HS-5 (cell line): ENCODE measurements at regions not wholly inside any gene's neighbourhood (a gene's known extent, or its start where the extent isn't known, plus 50 kb on each side); places are given as distances from the start of the nearest gene placed in this dataset.

Experiments
- DNase-seq: peaks from one replicate; pipeline ENCODE4 v3.0.0-alpha.2; 2012; ENCODE audit warnings: low read depth

DNA sequence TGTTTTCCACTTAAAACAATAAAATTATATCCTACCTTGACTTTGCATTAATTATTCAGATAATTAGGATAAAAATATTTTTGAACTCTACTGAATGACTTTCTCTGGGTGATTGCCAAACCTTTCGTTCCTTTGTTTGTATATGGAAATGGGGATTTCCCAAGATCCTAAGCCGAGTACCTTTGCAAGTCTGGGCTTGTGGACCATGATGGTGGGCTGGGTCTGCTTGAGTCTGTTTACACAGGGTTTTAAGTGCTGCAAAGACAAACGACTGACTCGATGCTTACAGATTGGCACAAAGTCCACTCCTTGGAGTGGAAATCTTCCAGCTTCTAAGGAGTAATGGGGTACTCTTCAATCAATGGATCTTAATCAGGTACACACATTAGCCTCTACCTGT lies 659.5 kb downstream of the TSN start:
- DNase-seq, result no peak

DNA sequence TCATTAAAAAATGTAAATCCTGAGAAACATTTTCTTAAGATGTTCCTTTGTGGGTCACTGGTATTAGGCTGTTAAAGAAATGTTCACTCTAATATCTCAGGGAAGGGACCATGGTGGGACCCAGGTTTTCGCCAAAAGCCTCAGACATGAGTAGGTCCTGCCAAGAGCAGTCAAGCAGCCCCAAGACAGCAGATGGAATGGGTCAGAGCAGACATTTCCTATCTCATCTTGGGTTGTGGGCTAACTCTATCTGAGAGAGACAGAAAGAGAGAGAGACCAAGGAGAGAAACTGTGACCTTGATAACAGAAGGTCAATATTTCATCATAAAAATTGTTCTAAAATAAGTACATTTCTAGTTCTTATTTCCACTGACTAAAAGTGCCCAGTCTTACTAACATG lies 661.7 kb downstream of the TSN start:
- no peak for DNase-seq

DNA sequence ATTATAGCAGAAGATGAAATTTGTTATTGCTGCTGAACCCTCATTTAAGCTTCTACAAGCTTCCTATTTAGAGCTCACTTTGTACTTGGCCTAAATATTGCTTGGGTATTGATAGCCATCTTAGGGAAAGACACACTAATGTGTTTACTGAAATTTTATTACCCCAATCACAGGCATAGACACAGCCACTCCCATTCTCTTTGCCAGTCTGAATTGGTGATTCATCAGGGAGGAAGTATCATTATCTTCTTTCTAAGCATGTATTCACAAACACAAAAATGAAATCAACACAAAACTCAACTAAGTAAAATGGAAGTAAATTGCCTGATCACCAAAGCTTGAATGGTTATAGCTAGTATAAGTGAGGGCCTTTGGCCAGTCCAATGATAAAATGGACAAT lies 666.3 kb downstream of the TSN start:
- peak; percentile 5 for DNase-seq

DNA sequence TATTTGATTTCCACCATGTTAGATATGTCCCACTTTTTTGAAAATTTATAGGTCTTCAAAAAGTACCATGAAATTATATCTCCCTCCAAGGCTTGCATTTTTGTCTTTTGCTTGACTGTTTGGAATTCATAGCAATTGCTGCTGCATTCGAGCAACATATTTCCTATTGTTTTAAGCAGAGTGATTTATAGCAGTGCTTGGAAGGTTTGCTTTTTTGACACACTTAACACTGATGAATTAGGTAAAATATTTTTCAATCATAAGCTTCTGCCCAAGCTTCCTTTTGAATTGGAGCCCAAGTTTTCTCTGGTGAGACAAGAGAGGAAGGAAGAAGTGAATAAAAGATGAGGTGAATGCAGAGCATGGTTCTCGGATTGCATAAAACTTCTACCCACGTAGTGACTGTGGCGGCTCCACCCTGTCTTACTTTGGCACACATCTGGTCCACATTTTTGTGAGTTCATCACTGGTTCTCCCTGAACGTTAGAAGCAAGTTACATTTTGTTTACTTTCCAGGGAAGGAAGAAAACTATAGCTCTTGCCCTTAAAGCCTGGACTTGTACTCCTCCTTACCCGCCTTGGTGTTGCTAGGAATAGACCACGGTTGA lies 667.0 kb downstream of the TSN start:
- no peak for DNase-seq

DNA sequence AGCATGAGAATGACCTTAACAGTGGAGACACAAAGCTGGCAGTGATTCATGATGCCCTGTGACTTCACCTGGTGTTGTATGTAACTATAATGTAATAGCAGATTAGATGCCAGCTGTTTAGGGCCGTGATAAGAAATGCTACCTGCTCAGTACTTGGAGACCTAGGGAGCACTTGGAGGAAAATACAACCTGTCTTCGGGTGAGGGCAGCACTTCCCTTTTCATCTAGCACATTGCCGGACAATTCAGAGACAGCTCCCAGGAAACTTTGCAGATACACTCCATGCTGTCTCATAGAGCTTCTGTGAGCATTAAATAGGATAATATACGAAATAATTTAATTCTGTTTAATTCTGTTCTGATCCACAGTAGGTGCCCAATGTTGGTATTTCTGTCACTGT lies 668.5 kb downstream of the TSN start:
- DNase-seq, result no peak

DNA sequence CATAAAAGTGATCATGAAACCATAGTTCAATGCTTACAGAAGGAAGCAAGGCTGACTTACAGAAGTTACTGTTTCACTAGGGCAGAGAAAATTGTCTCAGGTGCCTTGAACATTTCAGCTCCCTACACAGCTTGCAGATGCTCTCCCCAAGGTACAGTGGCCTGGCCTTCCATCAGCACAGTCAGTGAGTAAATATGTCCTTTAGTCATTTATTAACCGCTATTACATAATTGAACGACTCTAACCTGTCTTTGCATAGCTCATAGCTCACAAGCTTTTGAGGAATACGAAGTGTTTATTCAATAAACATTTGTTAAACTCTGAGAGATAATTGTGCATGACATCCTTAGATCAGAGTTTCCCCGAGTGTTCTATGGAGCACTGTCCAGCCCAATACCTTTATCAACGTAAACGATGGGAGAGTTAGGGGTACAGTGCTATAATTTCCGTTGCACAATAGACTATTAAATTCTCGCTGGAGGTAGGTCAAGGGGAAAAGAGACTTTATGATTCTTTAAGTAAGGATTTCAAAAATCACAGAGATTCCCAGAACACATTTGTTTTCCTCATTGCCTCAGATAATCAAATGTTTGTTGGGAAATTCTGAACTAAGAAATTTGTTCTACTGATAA lies 677.8 kb downstream of the TSN start:
- no peak for DNase-seq

DNA sequence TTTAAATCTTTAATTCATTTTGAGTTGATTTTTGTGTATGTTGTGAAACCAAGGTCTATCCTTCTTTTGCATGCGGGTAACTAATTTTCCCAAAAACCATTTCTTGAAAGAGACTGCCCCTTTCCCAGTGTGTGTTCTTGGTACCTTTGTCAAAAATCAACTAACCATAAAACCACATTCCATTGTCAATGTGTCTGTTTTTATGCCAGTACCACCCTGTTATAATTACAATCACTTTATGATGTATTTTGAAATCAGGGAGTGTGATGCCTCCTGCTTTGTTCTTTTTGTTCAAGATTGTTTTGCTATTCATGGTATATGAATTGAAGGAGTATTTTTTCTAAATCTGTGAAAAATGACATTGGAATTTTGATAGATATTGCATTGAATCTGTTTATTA lies 689.6 kb downstream of the TSN start:
- DNase-seq, result no peak

DNA sequence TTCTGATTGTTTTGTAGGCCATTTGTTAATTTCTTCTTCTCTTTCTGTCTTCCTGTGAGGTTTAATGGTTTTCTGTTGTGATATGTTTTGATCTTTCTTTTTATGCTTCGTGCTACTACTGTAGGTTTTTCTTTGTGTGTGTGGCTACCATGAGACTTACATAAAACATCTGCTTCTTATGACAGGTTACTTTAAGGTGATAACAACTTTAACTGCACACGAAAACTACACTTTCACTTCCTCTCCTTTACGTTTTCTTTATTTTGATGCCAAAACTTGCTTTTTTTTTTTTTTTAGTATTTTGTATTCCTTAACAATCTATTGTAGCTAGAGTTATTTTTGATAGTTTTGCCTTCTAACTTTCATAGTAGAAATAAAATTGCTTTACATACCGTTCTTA lies 691.3 kb downstream of the TSN start:
- no peak for DNase-seq

DNA sequence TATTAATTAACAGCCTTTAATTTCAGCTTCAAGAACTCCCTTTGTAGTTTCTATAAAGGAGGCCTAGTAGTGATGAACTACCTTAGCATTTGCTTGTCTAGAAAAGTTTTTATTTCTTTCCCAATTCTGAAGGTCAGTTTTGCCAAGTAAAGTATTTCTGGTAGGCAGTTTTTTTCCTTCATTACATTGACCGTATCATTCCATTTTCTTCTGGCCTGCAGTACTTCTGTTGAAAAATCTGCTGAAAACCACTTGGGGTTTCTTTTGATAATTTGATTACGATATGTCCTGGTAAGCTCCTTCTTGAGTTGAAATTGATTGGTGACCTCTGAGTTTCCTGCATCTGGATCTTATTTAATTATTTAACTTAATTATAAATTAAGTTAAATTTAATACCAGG lies 691.8 kb downstream of the TSN start:
- no peak for DNase-seq

DNA sequence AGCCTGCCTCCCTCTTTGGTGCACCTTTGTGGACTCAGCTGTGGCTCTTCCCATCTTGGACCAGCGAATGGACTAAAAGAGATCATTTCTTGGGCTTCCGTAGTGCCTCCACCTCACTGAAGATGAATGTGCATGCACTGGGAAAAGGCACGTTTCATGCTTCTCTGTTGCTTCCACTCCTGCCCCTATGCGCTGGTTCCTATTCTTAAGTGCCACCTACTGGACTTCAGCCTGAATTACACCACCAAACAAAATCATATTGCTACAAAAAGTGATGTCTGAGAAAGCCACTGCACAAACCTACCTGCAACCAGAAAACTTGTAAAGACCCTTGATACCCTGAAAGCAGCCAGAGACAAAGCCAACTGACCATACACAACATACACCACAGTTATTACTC lies 695.6 kb downstream of the TSN start:
- DNase-seq, result peak; percentile 4

DNA sequence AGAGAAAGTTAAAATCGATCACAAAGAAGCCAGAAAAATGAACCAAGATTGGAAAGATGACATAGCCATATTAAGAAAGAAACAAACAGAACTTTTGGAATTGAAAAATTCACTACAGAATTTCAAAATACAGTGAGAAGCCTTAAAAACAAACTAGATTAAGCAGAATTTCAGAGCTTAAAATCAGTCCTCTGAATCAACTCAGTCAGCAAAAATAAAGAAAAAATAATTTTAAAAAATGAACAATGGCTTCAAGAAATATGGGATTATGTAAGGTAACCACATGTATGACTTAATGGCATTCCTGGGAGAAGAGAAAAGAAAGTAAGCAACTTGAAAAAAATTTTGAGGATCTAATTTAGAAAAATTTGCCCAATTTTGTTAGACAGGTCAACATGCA lies 696.2 kb downstream of the TSN start:
- no peak for DNase-seq

DNA sequence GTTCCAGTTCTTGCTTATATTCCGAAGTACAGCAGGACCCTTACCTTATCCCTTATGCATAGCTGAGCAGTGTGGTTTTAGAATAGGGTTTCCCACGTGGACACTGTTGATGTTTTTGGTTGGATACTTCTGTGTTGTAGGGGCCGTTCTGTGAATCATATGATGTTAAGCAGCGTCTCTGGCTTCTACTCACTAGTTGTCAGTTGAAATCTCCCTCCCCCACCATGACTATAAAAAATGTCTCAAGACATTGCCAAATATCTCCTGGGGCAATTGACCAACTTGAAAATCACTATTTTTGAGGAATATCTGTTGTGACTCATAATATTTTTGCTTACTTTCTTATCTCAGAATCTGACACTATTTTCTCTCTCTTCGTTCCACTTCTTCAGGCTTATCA lies 713.7 kb downstream of the TSN start:
- no peak for DNase-seq

DNA sequence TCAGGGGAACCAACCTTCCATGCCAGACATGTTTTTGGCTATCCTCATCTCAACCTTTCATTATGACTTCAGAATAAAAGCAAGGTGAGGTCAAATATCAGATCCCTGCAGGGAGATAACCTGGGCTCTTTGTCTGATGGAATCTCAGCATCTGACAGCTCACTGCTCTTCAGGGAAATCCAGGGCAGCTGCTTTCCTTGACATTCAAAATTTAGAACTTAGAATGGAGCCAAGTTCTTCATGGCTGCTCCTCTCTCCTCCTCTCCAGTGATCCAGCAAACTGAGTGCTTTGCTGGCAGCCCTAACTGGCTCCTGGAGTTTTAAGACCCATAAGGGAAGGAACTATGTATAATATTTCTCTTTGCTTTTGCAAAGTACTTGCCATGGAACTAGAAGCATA lies 716.3 kb downstream of the TSN start:
- no peak for DNase-seq

DNA sequence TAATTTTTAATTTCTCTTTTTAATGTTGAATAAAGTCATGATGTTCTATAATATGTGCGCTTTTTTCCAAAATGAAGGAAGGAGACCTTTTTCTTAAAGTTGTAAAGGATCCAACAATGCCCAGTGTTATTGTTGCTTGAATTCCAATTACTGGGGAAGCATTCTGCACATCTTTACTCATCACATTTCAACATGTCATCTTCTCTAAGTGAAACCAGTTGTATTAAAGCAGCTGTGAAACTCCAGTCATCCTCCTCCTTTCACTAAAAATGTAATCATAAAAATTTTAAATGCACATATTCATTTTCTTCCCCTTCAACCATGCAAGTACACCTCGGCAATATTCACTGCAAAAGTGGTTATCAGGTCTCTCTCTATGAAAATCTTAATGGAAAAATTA lies 722.7 kb downstream of the TSN start:
- peak; percentile 48 for DNase-seq

DNA sequence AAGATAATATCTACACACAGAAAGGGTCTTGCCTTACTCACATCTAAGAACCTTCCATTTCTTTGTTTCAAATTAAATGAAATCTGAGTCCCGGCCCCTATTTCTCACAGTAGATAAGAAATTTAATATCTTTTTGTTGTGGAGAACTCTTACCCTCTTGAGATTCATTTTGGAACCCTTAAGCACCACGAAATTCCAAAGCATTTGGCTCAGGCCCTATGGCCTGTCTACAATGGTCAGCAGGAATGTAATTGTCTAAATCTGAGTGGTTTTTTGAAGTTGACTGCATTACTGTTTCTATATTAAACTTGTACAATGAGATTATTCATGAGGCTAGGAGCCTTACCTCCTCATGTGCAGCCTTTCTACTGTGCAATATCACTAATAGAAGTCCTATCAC lies 723.3 kb downstream of the TSN start:
- peak; percentile 19 for DNase-seq

DNA sequence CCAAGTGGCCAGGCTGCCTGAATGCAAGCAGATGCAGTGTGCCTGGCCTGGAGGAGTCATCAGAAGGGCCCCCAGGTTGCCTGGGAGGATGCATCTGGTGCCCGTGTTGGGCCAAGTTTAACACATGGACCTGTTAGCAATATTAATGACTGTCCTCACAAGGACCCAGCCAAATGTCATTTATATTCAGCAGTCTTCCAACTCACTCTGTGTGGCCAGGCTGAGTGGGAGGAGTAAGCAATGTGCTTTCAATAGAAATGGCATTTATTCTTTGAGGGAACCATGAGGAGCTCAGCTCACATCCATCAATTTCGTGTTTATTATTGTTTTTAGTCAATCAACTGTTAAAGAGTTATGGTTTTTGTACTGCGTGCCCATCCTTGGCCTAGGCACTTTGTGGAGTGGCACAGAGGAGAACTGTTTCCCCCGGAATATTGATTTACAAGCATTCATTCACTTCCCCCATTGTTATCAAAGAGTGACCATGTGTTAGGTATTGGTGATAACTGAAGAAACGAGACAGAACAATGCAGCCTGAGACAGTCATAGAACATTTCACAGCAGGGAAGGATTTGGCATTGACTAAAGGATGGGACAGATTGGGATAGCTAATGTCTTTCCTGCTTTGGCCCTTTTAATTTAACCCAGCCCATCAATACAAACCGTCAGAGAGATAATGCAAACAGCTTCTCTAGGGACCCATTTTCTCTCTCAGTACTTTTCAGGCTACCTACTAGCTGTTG lies 725.2 kb downstream of the TSN start:
- DNase-seq, result no peak

DNA sequence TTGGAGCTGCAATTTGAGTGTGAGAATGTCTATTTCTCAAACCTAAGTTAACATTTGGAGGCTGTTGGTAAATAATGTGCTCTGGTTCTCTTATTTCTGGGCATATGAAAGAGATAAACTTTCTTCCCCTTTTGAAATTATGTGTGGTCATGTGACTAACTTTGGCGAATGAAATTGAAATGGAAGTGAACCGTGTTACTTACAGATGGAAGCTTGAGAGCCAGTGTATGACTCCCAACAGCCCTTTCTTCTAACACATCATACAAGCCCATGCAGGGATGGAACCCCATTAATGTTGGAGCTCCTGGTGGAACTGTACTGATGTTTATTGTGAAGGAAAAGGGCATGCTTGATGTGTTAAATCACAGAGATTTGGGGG lies 725.8 kb downstream of the TSN start:
- no peak for DNase-seq

DNA sequence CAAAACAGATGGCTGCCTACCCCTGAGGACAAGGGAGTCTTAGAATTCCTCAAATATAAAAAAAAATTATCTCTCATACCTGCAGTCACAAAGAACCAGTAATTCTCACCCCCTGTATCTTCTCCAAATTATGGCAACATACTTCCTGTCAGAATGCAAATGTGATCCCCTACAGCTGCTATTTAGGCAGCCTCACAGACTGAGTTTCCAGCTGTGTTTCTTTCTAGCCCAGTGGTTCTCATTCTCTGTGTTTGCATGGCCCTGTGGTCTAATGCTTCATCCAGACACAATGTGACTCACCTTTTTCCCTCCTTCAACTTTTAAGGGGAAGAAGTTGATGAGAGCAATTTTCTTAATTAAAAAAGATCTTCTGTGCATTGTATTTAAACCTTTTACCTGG lies 726.3 kb downstream of the TSN start:
- DNase-seq, result no peak

DNA sequence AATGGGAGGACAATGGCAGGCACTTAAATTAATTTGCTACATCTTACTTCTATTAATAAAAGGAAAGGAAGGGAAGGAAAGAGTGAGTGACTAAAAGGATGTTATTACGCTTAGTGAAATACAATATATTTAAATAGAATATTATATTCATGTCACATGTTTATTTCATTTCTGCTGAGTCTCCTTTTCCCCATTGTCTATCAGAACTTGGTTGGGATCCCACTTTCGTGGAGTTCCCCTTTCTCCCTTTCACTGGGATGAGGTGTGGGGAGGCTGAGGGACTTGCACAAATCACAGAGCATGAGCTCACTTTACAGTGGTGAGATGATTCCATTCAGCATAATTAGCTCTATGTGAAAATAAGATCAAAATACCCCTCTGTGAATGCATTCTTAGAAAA lies 730.6 kb downstream of the TSN start:
- DNase-seq, result no peak

DNA sequence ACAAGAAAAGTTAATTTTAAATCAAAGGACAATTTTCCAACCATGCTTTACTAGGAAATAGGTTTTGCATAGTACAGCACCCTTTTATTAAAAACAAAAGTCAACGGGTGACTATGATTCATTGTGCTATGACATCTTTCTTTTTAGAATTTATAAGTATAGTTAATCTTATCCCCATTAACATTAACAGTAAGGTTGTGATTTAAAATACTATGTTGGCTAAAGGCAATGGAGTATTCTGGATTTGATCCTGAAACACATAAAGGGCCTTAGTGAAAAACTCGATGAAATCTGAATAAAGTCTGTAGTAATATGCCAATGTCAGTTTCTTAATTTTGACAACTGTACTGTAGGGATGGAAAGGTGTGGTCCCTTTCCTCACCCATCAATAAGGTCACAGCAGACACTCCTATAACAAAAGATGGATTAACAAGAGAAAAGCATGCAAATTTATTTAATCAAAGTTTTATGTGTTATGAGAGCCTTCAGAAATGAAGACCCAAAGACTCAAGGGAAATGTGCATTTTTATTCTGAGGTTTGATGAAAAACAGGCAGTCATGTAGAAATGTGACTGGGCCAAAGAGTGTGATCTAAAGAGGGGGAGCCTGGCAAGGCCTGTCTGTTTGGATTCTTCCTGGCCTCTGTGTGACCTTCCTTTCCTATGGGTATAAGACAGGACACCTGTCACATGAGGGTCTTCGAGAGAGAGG lies 731.4 kb downstream of the TSN start:
- no peak for DNase-seq

DNA sequence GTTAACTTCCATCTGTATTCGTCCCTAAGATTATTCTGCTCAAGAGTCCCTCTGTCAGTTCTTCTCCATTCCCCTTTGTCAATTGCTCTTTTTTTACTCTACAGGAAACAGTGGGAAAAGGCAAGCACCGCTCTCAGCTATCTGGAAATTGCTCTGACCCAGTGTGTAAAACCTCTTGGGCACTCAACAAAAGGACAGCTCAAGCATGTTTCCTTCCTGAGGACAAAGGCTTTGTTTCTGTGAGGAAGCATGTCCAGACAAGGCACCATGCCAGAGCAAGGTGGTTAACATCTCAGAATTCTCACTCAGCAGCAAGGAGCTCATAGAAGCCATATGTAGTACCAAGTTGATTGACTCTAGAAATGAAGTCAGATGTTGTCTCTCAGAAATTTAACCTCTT lies 735.6 kb downstream of the TSN start:
- DNase-seq, result no peak

DNA sequence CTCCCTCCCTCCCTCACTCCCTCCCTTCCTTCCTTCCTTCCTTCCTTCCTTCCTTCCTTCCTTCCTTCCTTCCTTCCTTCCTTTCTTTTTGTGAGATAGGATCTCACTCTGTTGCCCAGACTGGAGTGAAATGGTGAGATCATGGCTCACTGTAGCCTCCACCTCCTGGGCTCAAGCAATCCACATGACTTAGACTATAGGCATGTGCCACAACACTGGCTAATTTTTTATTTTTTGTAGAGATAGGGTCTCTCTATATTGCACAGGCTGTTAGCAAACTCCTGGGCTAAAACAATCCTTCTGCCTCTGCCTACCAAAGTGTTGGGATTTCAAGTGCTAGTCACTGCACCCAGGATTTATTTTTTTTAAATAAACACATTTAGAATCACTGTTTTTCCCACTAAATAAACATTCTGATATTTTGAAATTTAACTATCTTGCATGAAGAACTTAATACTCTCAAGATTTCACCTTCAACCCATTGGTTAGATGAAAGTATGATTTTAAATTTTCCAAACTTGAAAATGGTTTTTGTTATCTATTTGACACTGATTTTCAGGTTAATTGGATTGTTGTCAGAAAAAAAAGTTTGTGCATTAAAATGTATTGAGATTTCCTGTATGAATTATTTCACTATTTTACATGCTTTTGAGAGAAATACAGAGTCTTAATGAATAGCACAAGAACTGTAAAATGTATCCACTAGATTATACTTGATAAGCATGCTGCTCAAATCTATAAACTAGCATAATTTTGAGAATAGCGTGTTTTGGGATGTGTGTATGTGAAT lies 745.1 kb downstream of the TSN start:
- no peak for DNase-seq
